ENCODE measurements at regions not wholly inside any gene's neighbourhood (a gene's known extent, or its start where the extent isn't known, plus 50 kb on each side); places are given as distances from the start of the nearest gene placed in this dataset.

DNA sequence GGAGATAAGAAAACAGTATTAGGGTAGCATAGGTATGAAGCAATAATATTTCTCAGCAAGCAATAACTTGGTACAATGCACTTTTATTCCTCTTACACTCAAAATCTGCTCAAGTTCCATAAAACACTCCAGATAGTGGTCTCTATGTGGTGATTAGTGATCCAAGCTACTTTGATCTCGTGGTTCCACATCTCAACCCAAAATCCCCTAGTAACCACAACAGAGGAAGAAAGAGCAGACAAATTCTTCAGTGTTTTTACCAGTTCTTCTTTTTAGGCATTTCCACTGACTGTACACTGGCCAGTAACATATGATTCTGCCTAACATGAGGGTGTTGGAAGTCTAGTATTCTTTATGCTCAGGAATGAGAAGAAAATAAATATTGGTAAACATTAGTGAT lies 309.0 kb upstream of the PTCHD4 start:
- H3K36me3 ChIP-seq = no peaks in the 10 kb centered on the region
- no peak overlapping the region for H3K27ac ChIP-seq
- H3K4me1 ChIP-seq = no peaks in the 10 kb centered on the region
- no peaks in the 10 kb centered on the region for H3K27me3 ChIP-seq
- TF ChIP-seq CTCF (IDR thresholded peaks at IDR 0.05) = no peak
- no peak for DNase-seq (ENCODE audit: low spot score in 2 of 2)
- intact Hi-C loops (cut with DNase I) = no loop called here
- no peaks in the 10 kb centered on the region for H3K9me3 ChIP-seq
- H3K4me3 ChIP-seq = no peak overlapping the region

DNA sequence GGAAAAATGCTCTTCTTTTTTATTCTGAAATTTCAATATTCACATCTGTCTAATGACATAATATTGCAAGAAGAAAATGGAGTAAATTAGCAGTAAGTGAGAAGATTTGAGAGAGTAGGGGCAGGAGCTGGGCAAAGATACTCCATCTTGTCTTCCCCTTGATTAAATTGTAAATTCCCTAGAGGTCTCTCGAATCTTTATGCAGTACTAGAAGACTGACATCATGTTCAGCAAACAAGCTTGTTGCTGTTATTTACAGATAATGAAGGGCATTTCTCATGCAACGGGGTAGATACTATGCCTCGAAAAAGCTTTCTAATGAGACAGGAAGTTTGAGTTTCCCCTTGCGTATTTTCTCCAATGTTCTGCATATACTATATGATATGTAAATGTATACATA lies 306.9 kb upstream of the PTCHD4 start:
- H3K4me3 ChIP-seq = no peak overlapping the region
- no peaks in the 10 kb centered on the region for H3K9me3 ChIP-seq
- no peaks in the 10 kb centered on the region for H3K4me1 ChIP-seq
- no peak overlapping the region for H3K27ac ChIP-seq
- TF ChIP-seq CTCF (IDR thresholded peaks at IDR 0.05) = no peak
- DNase-seq (ENCODE audit: low spot score in 2 of 2) = no peak
- H3K27me3 ChIP-seq = no peaks in the 10 kb centered on the region
- intact Hi-C loops (cut with DNase I) = no loop called here
- H3K36me3 ChIP-seq = no peaks in the 10 kb centered on the region

- no peak for TF ChIP-seq CTCF (IDR thresholded peaks at IDR 0.05)
- no peaks in the 10 kb centered on the region for H3K4me1 ChIP-seq
- H3K4me3 ChIP-seq = no peak overlapping the region
- DNase-seq (ENCODE audit: low spot score in 2 of 2) = no peak
- no peaks in the 10 kb centered on the region for H3K36me3 ChIP-seq
- intact Hi-C loops (cut with DNase I) = no loop called here
- H3K27me3 ChIP-seq = no peaks in the 10 kb centered on the region
- no peak overlapping the region for H3K27ac ChIP-seq
- H3K9me3 ChIP-seq = no peaks in the 10 kb centered on the region
Observed at GRCh38 chr6:48412656-48413055, 301.7 kb upstream of the PTCHD4 start.

- Histone ChIP-seq H3K36me3 (no peaks in the 10 kb centered on the region), H3K4me1 (no peaks in the 10 kb centered on the region), H3K27me3 (no peaks in the 10 kb centered on the region), H3K27ac (no peak overlapping the region), H3K9me3 (peaks cover 0 to 5% of the 10 kb centered on the region in 2 donors), H3K4me3 (no peak overlapping the region)
- no peak for DNase-seq (ENCODE audit: low spot score in 2 of 2)
- TF ChIP-seq CTCF (IDR thresholded peaks at IDR 0.05) = no peak
- intact Hi-C loops (cut with DNase I) = no loop called here
Observed at GRCh38 chr6:48404927-48405326, 293.9 kb upstream of the PTCHD4 start.

GRCh38 chr6:48403587-48403986 lies 292.6 kb upstream of the PTCHD4 start:
- Histone ChIP-seq H3K27ac (no peak overlapping the region), H3K36me3 (no peaks in the 10 kb centered on the region), H3K27me3 (no peaks in the 10 kb centered on the region), H3K4me3 (no peak overlapping the region), H3K9me3 (peaks cover 0 to 5% of the 10 kb centered on the region in 2 donors), H3K4me1 (no peaks in the 10 kb centered on the region)
- no peak for TF ChIP-seq CTCF (IDR thresholded peaks at IDR 0.05)
- intact Hi-C loops (cut with DNase I) = no loop called here
- no peak for DNase-seq (ENCODE audit: low spot score in 2 of 2)

DNA sequence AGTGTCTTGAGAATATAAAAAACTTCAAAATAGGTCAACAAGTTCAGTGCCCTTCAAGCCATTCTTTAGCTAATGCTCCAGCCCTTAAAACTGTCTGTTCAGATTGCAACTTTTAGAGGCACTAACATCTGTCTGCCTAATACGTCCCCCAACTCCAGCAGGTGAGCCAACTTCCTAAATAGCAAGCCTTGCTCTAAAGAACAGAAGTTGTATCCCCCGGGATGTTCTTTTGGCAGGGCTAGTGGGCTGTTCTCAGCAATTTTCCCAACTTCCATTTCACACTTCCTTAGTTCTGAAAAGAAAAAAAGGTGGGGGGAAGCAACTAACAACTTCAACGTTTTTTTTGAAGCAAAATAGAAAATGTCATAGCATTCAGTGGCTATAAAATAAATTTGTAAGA lies 290.0 kb upstream of the PTCHD4 start:
- H3K27ac ChIP-seq = no peak overlapping the region
- no peak for DNase-seq (ENCODE audit: low spot score in 2 of 2)
- TF ChIP-seq CTCF (IDR thresholded peaks at IDR 0.05) = no peak
- H3K4me1 ChIP-seq = no peaks in the 10 kb centered on the region
- no peaks in the 10 kb centered on the region for H3K36me3 ChIP-seq
- H3K4me3 ChIP-seq = no peak overlapping the region
- H3K9me3 ChIP-seq = peaks cover 0 to 5% of the 10 kb centered on the region in 2 donors
- H3K27me3 ChIP-seq = no peaks in the 10 kb centered on the region
- intact Hi-C loops (cut with DNase I) = no loop called here

Measured in ascending aorta (tissue), 2 donors.